Esophagus muscularis mucosa (tissue), 4 donors: ENCODE measurements at regions not wholly inside any gene's neighbourhood (a gene's known extent, or its start where the extent isn't known, plus 50 kb on each side); places are given as distances from the start of the nearest gene placed in this dataset.
"Not testable (repeated sequence)": the region's sequence is repeated elsewhere in the genome, so short reads cannot be mapped to it uniquely, and the experiment has no call there.

Experiments
- CTCF ChIP-seq, 3 experiments: fragments of 200-600 bp in 2 of 3; fragments of 450-650 bp in 1 of 3; sonication (generic) in 2 of 3; IDR thresholded peaks; one replicate each; pipeline ENCODE4 v1.5.1; 2017 to 2019; ENCODE audit warnings: antibody characterized with exemption in 3 of 3, mild to moderate bottlenecking in 2 of 3, moderate library complexity in 1 of 3
- EP300 ChIP-seq: sonication (generic); formaldehyde crosslinking; IDR thresholded peaks from one replicate; pipeline ENCODE4 v1.6.1; 2017; ENCODE audit warnings: antibody characterized with exemption
- POLR2A ChIP-seq: fragments of 450-650 bp; IDR thresholded peaks from one replicate; pipeline ENCODE4 v1.6.1; 2017; ENCODE audit warnings: antibody characterized with exemption, moderate library complexity, mild to moderate bottlenecking, low read depth
- POLR2AphosphoS5 ChIP-seq, 2 donors: sonication (generic); formaldehyde crosslinking; IDR thresholded peaks; one replicate each; pipeline ENCODE4 v1.6.1; 2017; ENCODE audit warnings: antibody characterized with exemption in 2 of 2

GRCh38 chr6:58003417-58004167 is 686.2 kb downstream of the PRIM2 start:
- not testable (repeated sequence) for TF ChIP-seq CTCF (IDR thresholded peaks at IDR 0.05); EP300; POLR2AphosphoS5 (IDR thresholded peaks at IDR 0.05); POLR2A
